ENCODE measurements at regions not wholly inside any gene's neighbourhood (a gene's known extent, or its start where the extent isn't known, plus 50 kb on each side); places are given as distances from the start of the nearest gene placed in this dataset.
"Not testable (repeated sequence)": the region's sequence is repeated elsewhere in the genome, so short reads cannot be mapped to it uniquely, and the experiment has no call there.

DNA sequence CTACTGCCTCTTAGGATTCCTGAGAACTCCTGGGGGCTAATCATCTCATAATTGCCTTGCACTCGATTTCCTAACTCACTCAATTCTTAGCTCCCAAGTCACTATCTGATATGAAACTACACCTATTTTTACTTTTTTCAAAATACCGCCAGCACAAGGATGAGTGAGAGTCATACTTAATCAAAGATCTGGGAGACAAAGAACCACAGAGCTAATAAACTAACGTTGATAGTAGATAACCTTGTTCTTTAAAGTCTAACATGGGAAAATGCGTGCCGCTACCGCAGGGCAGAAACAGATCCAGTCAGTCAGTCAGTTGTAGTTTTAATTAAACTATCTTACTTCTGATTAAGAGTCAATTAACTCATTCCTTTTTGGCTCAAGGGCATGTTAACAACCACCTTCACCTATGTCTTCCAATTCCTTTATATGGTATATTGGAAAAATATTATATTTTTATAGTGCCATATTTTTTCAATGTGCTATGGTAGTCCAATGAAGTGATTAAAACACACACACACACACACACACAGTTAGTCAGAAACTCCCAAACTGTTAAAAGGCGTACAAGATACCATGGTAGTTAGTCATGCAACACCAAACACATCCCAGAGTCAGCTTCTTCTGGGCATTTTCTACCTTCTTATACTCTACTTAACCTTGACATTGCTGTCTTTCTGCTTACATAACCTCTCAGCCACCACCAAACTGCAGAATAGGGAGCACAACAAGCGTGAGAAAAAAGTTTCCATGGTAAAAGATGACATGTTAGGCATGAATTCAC is 114.0 kb downstream of the KLHL28 start:
- intact Hi-C loops (cut with DNase I) = no loop called here
- no peak for TF ChIP-seq POLR2AphosphoS5 (IDR thresholded peaks at IDR 0.05)
- TF ChIP-seq, protein P1, sequence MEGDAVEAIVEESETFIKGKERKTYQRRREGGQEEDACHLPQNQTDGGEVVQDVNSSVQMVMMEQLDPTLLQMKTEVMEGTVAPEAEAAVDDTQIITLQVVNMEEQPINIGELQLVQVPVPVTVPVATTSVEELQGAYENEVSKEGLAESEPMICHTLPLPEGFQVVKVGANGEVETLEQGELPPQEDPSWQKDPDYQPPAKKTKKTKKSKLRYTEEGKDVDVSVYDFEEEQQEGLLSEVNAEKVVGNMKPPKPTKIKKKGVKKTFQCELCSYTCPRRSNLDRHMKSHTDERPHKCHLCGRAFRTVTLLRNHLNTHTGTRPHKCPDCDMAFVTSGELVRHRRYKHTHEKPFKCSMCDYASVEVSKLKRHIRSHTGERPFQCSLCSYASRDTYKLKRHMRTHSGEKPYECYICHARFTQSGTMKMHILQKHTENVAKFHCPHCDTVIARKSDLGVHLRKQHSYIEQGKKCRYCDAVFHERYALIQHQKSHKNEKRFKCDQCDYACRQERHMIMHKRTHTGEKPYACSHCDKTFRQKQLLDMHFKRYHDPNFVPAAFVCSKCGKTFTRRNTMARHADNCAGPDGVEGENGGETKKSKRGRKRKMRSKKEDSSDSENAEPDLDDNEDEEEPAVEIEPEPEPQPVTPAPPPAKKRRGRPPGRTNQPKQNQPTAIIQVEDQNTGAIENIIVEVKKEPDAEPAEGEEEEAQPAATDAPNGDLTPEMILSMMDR (IDR thresholded peaks at IDR 0.05) = no peak
- no peak for TF ChIP-seq POLR2A (IDR thresholded peaks at IDR 0.05)
- no peaks in the 10 kb centered on the region for H3K9me3 ChIP-seq
- WGBS = 58% methylated on average over 8 of the region's 8 CpGs
- no peak overlapping the region for H3K4me3 ChIP-seq
- H3K27ac ChIP-seq = no peak overlapping the region
- H3K36me3 ChIP-seq = no peaks in the 10 kb centered on the region
- H3K4me1 ChIP-seq (replicated peaks) = no peaks in the 10 kb centered on the region
- no peak for DNase-seq (ENCODE audit: low spot score)
- no peaks in the 10 kb centered on the region for H3K27me3 ChIP-seq (replicated peaks; ENCODE audit: insufficient read depth)

DNA sequence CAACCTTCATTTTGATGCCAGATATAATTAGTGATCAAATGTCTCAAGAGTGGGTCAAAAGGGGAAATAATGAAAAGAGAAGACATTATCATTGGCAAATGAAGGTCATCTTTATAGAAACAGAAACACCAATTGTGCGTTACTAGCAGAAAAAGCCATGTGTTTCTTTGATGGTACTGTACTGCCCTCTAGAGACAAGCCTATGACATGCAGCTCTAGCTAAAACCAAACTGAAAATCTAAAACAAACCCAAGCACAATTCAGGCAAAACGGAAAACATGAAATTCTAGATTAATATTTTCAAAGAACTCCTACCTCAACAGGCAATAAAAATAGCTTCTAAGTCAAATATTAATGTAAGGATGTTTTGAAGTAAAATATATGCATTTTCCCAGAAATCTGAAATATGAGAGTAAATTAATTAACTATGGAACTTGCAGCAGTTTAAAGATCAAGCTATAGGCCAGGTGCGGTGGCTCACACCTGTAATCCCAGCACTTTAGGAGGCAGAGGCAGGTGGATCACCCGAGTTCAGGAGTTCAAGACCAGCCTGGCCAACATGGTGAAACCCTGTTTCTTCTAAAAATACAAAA is 115.4 kb downstream of the KLHL28 start:
- no peaks in the 10 kb centered on the region for H3K36me3 ChIP-seq
- no peak for TF ChIP-seq POLR2AphosphoS5 (IDR thresholded peaks at IDR 0.05)
- TF ChIP-seq, protein P1 (IDR thresholded peaks at IDR 0.05) = peak in 3 of 4 experiments; percentile 47 to 66 (median 62)
- TF ChIP-seq POLR2A (IDR thresholded peaks at IDR 0.05) = no peak
- H3K9me3 ChIP-seq = no peaks in the 10 kb centered on the region
- 22% methylated on average over 4 of the region's 4 CpGs for WGBS
- H3K4me1 ChIP-seq (replicated peaks) = no peaks in the 10 kb centered on the region
- H3K4me3 ChIP-seq = no peak overlapping the region
- no peaks in the 10 kb centered on the region for H3K27me3 ChIP-seq (replicated peaks; ENCODE audit: insufficient read depth)
- intact Hi-C loops (cut with DNase I) = no loop called here
- DNase-seq (ENCODE audit: low spot score) = no peak
- H3K27ac ChIP-seq = no peak overlapping the region

GRCh38 chr14:44835928-44836327 is 125.8 kb downstream of the KLHL28 start:
- H3K9me3 ChIP-seq; intact Hi-C loops (cut with DNase I); H3K4me1 ChIP-seq (replicated peaks); H3K27me3 ChIP-seq (replicated peaks; ENCODE audit: insufficient read depth); DNase-seq (ENCODE audit: low spot score); H3K27ac ChIP-seq; H3K4me3 ChIP-seq; H3K36me3 ChIP-seq: not testable (repeated sequence)
- 71% methylated on average over 9 of the region's 9 CpGs for WGBS

GRCh38 chr14:44833376-44834060 is 128.2 kb downstream of the KLHL28 start:
- intact Hi-C loops (cut with DNase I) = no loop called here
- WGBS = 8% methylated on average over 1 of the region's 1 CpG
- H3K36me3 ChIP-seq = no peaks in the 10 kb centered on the region

DNA sequence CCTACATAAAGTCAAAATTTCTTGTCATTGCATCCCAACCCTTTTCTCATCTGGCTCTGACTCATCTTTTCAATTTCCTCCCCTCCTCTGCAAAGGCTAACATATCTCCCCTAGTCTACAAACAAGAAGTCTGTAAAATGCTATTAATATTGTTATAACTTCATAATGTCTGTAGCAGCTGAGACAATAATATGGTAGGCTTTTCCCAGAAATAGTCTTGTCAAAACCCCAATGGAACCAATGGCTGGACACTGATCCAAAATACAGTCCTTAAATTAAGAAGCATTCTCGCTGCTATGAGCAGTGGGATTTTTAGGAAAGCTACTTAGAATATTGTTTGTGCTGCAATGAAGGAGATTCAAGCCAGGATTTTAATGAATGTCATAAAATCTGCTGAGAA is 131.4 kb downstream of the KLHL28 start:
- 71% methylated on average over 1 of the region's 1 CpG for WGBS
- no peak overlapping the region for H3K27ac ChIP-seq

More at GRCh38 chr14:44833376-44834060, 128.2 kb downstream of the KLHL28 start:
- TF ChIP-seq, protein P1 (IDR thresholded peaks at IDR 0.05) = no peak
- TF ChIP-seq POLR2A (IDR thresholded peaks at IDR 0.05) (no peak), POLR2AphosphoS5 (IDR thresholded peaks at IDR 0.05) (no peak)
- Histone ChIP-seq H3K9me3 (no peaks in the 10 kb centered on the region), H3K4me3 (no peak overlapping the region), H3K27ac (no peak overlapping the region), H3K4me1 (replicated peaks) (no peaks in the 10 kb centered on the region), H3K27me3 (replicated peaks; ENCODE audit: insufficient read depth) (no peaks in the 10 kb centered on the region)
- no peak for DNase-seq (ENCODE audit: low spot score)

More for the DNA sequence above, 131.4 kb downstream of the KLHL28 start:
- Histone ChIP-seq H3K9me3 (no peaks in the 10 kb centered on the region), H3K27me3 (replicated peaks; ENCODE audit: insufficient read depth) (no peaks in the 10 kb centered on the region), H3K4me1 (replicated peaks) (no peaks in the 10 kb centered on the region), H3K36me3 (no peaks in the 10 kb centered on the region), H3K4me3 (no peak overlapping the region)
- TF ChIP-seq, protein P1 (IDR thresholded peaks at IDR 0.05) = no peak
- TF ChIP-seq POLR2A (IDR thresholded peaks at IDR 0.05) (no peak), POLR2AphosphoS5 (IDR thresholded peaks at IDR 0.05) (no peak)
- no peak for DNase-seq (ENCODE audit: low spot score)
- intact Hi-C loops (cut with DNase I) = no loop called here

Measured in prostate gland (tissue), 2 donors.